GM12891 (cell line): ENCODE measurements at regions not wholly inside any gene's neighbourhood (a gene's known extent, or its start where the extent isn't known, plus 50 kb on each side); places are given as distances from the start of the nearest gene placed in this dataset.

Experiments used
- PAX5 ChIP-seq: IDR thresholded peaks from 2 replicates; pipeline ENCODE4 v1.6.1; 2011; ENCODE audit warnings: low read length, moderate library complexity, mild to moderate bottlenecking; ENCODE audit not compliant: insufficient read depth, severe bottlenecking
- POLR2A ChIP-seq: IDR thresholded peaks from 2 replicates; pipeline ENCODE4 v1.6.1; 2011; ENCODE audit warnings: low read depth, low read length, control low read depth
- POLR2AphosphoS5 ChIP-seq: IDR thresholded peaks from 2 replicates; pipeline ENCODE4 v1.6.1; 2011; ENCODE audit warnings: low read depth, low read length, control low read depth

DNA sequence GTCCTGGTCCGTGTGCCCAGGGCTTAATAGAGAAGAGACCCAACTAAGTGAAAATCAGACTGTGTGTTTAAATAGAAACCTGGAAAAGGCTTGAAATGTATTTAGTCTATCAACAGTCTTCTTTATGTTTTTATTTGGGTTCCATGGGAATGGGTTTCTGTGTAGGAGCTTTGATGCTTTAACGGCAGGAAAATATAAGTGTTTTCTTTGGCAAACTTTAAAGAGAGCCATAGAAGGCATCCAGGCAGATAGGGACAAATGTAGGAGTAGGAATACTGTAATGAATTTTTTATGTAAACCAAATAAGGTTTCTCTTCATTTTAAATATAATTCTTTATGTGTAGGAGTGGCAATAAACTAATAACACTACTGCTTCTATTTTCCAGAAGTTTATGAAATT is 989.0 kb downstream of the GATA3 start:
- no peak for TF ChIP-seq POLR2AphosphoS5
- TF ChIP-seq POLR2A: no peak
- TF ChIP-seq PAX5: no peak
